ENCODE measurements at regions not wholly inside any gene's neighbourhood (a gene's known extent, or its start where the extent isn't known, plus 50 kb on each side); places are given as distances from the start of the nearest gene placed in this dataset.

DNA sequence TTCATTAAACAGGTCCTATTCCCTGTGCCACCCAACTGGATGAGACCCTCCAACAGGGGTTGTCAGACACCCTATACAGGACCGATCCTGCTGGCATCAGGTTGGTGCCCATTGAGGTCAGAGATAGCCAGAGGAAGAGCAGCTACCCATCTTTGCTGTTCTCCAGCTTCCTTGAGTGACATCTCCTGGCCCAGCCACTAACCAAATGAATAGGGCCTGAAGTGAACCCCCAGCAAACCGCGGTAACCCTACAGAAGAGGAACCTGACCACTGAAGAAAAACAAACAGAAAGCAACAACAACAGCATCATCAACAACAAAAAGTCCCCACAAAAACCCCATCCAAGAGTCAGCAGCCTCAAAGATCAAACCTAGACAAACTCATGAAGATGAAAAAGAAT, 133.6 kb upstream of the ARPP21 start:
- TF ChIP-seq, protein P1, sequence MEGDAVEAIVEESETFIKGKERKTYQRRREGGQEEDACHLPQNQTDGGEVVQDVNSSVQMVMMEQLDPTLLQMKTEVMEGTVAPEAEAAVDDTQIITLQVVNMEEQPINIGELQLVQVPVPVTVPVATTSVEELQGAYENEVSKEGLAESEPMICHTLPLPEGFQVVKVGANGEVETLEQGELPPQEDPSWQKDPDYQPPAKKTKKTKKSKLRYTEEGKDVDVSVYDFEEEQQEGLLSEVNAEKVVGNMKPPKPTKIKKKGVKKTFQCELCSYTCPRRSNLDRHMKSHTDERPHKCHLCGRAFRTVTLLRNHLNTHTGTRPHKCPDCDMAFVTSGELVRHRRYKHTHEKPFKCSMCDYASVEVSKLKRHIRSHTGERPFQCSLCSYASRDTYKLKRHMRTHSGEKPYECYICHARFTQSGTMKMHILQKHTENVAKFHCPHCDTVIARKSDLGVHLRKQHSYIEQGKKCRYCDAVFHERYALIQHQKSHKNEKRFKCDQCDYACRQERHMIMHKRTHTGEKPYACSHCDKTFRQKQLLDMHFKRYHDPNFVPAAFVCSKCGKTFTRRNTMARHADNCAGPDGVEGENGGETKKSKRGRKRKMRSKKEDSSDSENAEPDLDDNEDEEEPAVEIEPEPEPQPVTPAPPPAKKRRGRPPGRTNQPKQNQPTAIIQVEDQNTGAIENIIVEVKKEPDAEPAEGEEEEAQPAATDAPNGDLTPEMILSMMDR (conservative IDR thresholded peaks at IDR 0.05; ENCODE audit: low read depth in 2 of 2), result no peak
- no peak for TF ChIP-seq JUNB (IDR thresholded peaks at IDR 0.05; ENCODE audit: unreplicated experiment)
- no peak for TF ChIP-seq POLR2AphosphoS5 (IDR thresholded peaks at IDR 0.05; ENCODE audit: low read depth)

Measured in GM23338 (cell line).